Right lobe of liver (tissue), 4 donors: ENCODE measurements at regions not wholly inside any gene's neighbourhood (a gene's known extent, or its start where the extent isn't known, plus 50 kb on each side); places are given as distances from the start of the nearest gene placed in this dataset.

Experiments
- CTCF ChIP-seq, 4 donors: fragments of 200-600 bp in 3 of 4; fragments of 450-650 bp in 1 of 4; IDR thresholded peaks; one replicate each; pipeline versions ENCODE4 v1.5.1 to v1.8.0; 2016 to 2022; ENCODE audit warnings: antibody characterized with exemption in 4 of 4, mild to moderate bottlenecking in 2 of 4
- POLR2A ChIP-seq: fragments of 450-650 bp; IDR thresholded peaks from one replicate; pipeline ENCODE4 v1.6.1; 2017; ENCODE audit warnings: antibody characterized with exemption, mild to moderate bottlenecking
- donor health status: DM: no; HTN: no; CAD: no.
- donor health status: DM: no; HTN: no; CAD: no.
- donor health status: DM: no; HTN: yes; CAD: no.

GRCh38 chr5:21125238-21125983 is 1137.4 kb upstream of the CDH18 start:
- TF ChIP-seq CTCF (IDR thresholded peaks at IDR 0.05) (no peak), POLR2A (no peak)
